Activated CD4-positive, alpha-beta T cell treated with anti-CD3 and anti-CD28 coated beads, Interleukin-2, amount 10 ng/mL, durations not matched to agents 7 days and 5 days (primary cell): ENCODE measurements at regions not wholly inside any gene's neighbourhood (a gene's known extent, or its start where the extent isn't known, plus 50 kb on each side); places are given as distances from the start of the nearest gene placed in this dataset.

Experiments used
- CTCF ChIA-PET: fragments of 350-600 bp; sonication (Branson Sonifier 250); formaldehyde crosslinking; loops from one replicate; lab custom pipeline; 2021; ENCODE audit warnings: antibody characterized with exemption; lab: Charles Lee
- POLR2A ChIA-PET: fragments of 350-600 bp; sonication (Branson Sonifier 250); formaldehyde crosslinking; loops from one replicate; lab custom pipeline; 2021; ENCODE audit warnings: antibody characterized with exemption; lab: Charles Lee
- DNase-seq: peaks from one replicate; pipeline ENCODE4 v3.0.0-alpha.2; 2020
- H3K27ac Mint-ChIP-seq: one replicate; pipeline ENCODE4 v1.8.0; 2021; ENCODE audit warnings: mild to moderate bottlenecking, moderate library complexity, mixed read lengths
- H3K27me3 Mint-ChIP-seq: one replicate; pipeline ENCODE4 v1.8.0; 2021; ENCODE audit warnings: mixed read lengths
- H3K36me3 Mint-ChIP-seq: one replicate; pipeline ENCODE4 v1.8.0; 2021; ENCODE audit warnings: low read depth, mixed read lengths
- H3K4me1 Mint-ChIP-seq: one replicate; pipeline ENCODE4 v1.8.0; 2021; ENCODE audit warnings: mixed read lengths
- H3K4me3 Mint-ChIP-seq: one replicate; pipeline ENCODE4 v1.8.0; 2021; ENCODE audit warnings: mild to moderate bottlenecking, moderate library complexity, mixed read lengths
- H3K9me3 Mint-ChIP-seq: one replicate; pipeline ENCODE4 v1.8.0; 2021; ENCODE audit warnings: mixed read lengths

DNA sequence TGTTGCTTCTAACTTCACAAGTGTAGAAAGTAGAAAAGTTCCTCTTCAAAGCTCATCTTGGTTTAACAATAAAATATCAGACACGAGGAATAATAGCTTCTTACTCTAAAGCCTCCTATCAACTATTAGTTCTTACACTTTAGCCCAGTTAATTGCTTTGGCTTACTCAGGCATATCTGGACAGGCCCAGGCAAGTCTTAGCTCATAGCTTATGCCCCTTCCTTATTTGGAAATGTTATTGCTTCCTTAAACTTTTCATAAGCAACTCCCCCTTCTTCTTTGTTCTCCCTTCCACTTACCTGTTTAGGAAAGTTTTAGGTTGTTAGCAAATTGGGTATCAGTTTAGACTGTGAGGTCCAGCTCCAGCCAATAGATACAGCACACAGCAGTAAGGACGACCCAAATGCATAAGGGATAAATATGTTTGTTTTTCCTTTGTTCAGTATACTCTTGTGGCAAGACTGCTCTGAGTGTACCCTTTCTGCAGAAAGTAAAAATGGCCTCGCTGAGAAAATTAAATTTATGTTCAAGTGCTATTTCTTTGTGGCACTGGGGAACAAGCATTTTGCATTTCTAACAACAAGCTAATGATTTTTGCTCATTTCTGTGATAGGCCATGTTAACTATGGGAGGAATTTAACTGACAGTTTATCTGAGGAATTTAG, 162.1 kb downstream of the SMC2 start:
- Mint-ChIP-seq H3K27me3 (peaks cover 3% of the 10 kb centered on the region), H3K27ac (no peak overlapping the region), H3K36me3 (no peaks in the 10 kb centered on the region), H3K9me3 (peaks cover 4% of the 10 kb centered on the region), H3K4me1 (no peaks in the 10 kb centered on the region), H3K4me3 (no peak overlapping the region)
- no peak for DNase-seq
- ChIA-PET CTCF (no interaction called here), POLR2A (no interaction called here)

DNA sequence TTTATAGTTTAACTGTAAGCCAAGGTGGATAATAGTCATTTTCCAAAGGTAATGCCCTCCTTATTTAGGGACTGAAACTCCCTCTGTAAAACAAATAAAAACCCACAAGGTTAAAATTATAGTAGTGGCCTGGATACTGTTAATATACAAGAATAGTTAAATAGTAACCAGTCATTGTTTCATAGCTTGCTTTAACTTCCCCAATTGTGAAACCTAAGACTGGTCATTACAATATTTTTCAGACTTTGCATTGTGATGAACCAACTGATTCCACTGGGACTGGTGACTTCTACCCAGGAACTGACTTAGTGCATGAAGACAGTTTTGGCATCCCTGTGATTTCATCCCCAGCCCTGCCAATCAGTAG, 162.6 kb downstream of the SMC2 start:
- H3K9me3 Mint-ChIP-seq, result peaks cover 4% of the 10 kb centered on the region
- H3K36me3 Mint-ChIP-seq, result no peaks in the 10 kb centered on the region
- ChIA-PET CTCF (no interaction called here), POLR2A (no interaction called here)
- no peak overlapping the region for H3K27ac Mint-ChIP-seq
- no peak for DNase-seq
- no peaks in the 10 kb centered on the region for H3K4me1 Mint-ChIP-seq
- no peak overlapping the region for H3K4me3 Mint-ChIP-seq
- H3K27me3 Mint-ChIP-seq, result peaks cover 3% of the 10 kb centered on the region

DNA sequence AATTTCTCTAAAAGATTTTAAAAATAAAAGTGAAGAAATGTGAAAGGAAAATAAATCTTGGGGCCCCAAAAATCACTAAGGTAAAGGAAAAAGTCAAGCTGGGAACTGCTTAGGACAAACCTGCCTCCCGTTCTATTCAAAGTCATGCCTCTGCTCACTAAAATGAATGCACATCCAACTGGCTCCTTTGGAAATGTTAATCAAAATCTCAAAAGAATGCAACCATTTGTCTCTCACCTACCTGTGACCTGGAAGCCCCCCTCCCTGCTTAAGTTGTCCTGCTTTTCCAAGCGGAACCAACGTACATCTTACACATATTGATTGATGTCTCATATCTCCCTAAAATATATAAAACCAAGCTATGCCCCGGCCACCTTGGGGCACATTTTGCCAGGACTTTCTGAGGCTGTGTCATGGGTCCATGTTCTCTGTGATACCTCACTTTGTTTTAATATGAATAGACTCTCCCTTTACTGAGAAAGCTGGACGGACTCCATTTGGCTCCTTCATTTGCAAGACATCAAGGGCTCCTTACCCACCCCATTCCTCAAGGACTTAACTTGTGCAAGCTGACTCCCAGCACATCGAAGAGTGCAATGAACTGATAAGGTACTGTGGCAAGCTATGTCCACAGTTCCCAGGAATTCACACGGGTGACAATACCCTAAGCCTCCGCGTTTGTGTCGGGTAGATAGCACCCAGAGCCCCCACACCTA, 164.3 kb downstream of the SMC2 start:
- H3K4me1 Mint-ChIP-seq, result no peaks in the 10 kb centered on the region
- no peak overlapping the region for H3K4me3 Mint-ChIP-seq
- H3K27me3 Mint-ChIP-seq, result peaks cover 3% of the 10 kb centered on the region
- H3K27ac Mint-ChIP-seq, result no peak overlapping the region
- no peak for DNase-seq
- H3K9me3 Mint-ChIP-seq, result no peaks in the 10 kb centered on the region
- no peaks in the 10 kb centered on the region for H3K36me3 Mint-ChIP-seq
- ChIA-PET POLR2A (no interaction called here), CTCF (no interaction called here)

GRCh38 chr9:104260004-104260403, 165.9 kb downstream of the SMC2 start:
- Mint-ChIP-seq H3K36me3 (no peaks in the 10 kb centered on the region), H3K27ac (no peak overlapping the region), H3K27me3 (peaks cover 3% of the 10 kb centered on the region), H3K9me3 (no peaks in the 10 kb centered on the region), H3K4me1 (no peaks in the 10 kb centered on the region), H3K4me3 (no peak overlapping the region)
- ChIA-PET CTCF (no interaction called here), POLR2A (no interaction called here)
- DNase-seq, result no peak

GRCh38 chr9:104263942-104264341, 169.8 kb downstream of the SMC2 start:
- ChIA-PET CTCF (no interaction called here), POLR2A (no interaction called here)

GRCh38 chr9:104264431-104264830, 170.3 kb downstream of the SMC2 start:
- H3K4me3 Mint-ChIP-seq, result no peak overlapping the region
- no peak overlapping the region for H3K27ac Mint-ChIP-seq
- no peaks in the 10 kb centered on the region for H3K9me3 Mint-ChIP-seq
- ChIA-PET POLR2A (no interaction called here), CTCF (no interaction called here)
- no peaks in the 10 kb centered on the region for H3K36me3 Mint-ChIP-seq
- DNase-seq, result no peak
- no peaks in the 10 kb centered on the region for H3K27me3 Mint-ChIP-seq
- no peaks in the 10 kb centered on the region for H3K4me1 Mint-ChIP-seq

More at GRCh38 chr9:104263942-104264341, 169.8 kb downstream of the SMC2 start:
- Mint-ChIP-seq H3K36me3 (no peaks in the 10 kb centered on the region), H3K9me3 (no peaks in the 10 kb centered on the region), H3K4me1 (no peaks in the 10 kb centered on the region), H3K27me3 (peaks cover 3% of the 10 kb centered on the region), H3K4me3 (no peak overlapping the region), H3K27ac (no peak overlapping the region)
- no peak for DNase-seq

GRCh38 chr9:104269374-104269773, 175.3 kb downstream of the SMC2 start:
- no peak for DNase-seq
- CTCF ChIA-PET, result no interaction called here
- Mint-ChIP-seq H3K27me3 (no peaks in the 10 kb centered on the region), H3K9me3 (no peaks in the 10 kb centered on the region), H3K27ac (no peak overlapping the region), H3K36me3 (no peaks in the 10 kb centered on the region), H3K4me3 (no peak overlapping the region), H3K4me1 (no peaks in the 10 kb centered on the region)
- POLR2A ChIA-PET, result no interaction called here

DNA sequence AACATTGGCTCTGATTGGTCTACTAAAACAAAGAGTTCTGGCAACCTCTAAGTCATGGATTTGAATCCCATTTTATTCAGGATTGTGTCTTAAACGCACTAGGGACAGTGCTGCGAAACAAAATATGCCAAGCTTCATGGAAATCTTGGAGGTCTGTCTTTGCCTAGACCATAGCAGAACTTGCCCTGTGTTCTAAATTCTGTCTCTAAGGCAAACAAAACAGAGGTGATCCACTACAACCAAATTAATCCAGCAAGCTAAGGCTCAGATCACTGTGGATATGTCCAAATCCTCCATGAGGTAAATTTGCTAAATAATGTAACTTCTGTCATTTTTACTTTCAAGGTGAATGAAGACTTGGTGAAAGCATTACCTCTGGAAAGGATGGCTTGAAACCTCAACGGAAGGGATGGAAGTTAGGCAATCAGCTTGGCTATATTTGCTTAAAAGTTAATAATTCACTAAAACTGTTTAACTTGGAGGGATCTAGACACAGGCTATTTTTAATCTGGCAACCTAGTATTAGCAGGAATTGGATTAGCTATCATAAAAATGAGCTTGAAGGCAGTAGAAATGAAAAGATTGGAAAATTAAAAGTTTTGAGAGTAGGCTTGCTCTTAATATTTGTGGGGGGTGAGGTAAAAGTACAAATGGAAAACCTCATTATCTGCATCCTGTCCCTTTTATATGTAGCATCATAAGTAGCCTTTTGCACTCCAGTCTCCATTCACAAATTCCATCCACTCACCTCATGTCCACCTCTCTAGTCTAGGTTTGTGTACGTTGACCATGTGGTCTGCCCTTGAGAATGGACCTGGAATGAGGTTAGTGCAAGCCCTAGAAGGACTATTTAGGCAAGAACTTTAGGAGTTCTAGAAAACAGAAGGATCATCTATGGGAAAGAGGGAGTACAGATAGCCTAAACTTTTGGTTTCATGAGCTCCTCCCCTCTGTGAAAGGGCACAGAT, 176.2 kb downstream of the SMC2 start:
- Mint-ChIP-seq H3K9me3 (no peaks in the 10 kb centered on the region), H3K4me3 (no peak overlapping the region), H3K4me1 (no peaks in the 10 kb centered on the region), H3K27ac (no peak overlapping the region), H3K36me3 (no peaks in the 10 kb centered on the region), H3K27me3 (no peaks in the 10 kb centered on the region)
- ChIA-PET CTCF (no interaction called here), POLR2A (no interaction called here)
- no peak for DNase-seq

DNA sequence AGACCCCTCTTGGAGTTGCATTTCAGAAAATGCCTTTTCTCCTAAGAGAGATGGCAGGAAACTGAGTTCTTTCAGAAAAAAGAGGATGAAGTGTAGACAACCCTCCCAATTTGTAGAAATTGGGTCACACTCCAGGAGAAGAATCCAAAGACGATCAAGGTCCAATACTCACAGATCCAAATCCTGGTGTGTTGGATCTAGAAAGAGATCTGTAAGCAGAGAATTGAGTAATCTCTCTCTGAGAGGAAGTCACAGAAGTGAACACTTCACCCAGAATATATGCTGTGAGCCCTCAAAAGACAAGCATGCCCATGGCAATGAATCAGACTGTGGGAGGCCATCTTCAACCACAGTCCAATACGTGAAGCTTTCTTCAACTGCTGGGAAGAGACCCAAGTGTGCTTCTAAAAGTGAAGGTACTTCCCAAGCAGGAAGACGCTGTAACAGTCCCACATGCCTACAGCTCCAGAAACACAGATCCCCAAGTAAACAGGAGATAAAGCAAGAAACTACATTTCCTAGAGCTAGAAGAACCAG, 182.7 kb downstream of the SMC2 start:
- Mint-ChIP-seq H3K4me3 (no peak overlapping the region), H3K27me3 (no peaks in the 10 kb centered on the region), H3K4me1 (no peaks in the 10 kb centered on the region), H3K36me3 (no peaks in the 10 kb centered on the region), H3K9me3 (no peaks in the 10 kb centered on the region), H3K27ac (no peak overlapping the region)
- POLR2A ChIA-PET, result no interaction called here
- CTCF ChIA-PET, result no interaction called here
- DNase-seq, result no peak

DNA sequence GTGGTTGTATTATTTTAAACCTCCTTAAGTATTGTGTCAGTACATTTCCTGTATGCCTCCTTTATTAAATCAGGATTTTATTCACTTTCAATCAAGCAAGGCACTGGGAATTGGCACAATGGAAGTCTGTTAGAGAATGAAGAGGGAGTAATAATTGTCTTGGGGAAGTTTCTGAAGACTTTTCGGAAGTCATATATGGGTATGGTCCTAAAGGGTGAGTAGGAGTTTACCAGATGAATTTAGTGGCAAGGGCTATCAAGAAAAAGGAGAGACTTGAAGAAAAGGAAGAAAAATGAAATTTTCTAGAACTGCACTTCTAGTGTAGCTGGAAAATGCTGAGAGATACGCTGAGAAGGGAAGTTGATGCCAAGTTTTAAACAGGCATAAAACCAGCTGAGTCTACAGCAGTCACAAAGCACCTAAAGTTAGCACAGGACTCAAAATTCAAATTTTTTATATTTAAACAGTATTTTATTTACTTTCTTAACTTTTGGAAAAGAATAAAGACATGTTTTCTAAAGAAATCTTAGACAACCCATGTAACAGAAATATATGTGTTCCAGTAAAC, 184.9 kb downstream of the SMC2 start:
- Mint-ChIP-seq H3K27ac (no peak overlapping the region), H3K9me3 (no peaks in the 10 kb centered on the region), H3K4me3 (no peak overlapping the region), H3K4me1 (no peaks in the 10 kb centered on the region), H3K36me3 (no peaks in the 10 kb centered on the region), H3K27me3 (no peaks in the 10 kb centered on the region)
- POLR2A ChIA-PET, result no interaction called here
- CTCF ChIA-PET, result no interaction called here
- no peak for DNase-seq

- Mint-ChIP-seq H3K27ac (no peak overlapping the region), H3K4me1 (no peaks in the 10 kb centered on the region), H3K9me3 (no peaks in the 10 kb centered on the region), H3K4me3 (no peak overlapping the region), H3K36me3 (no peaks in the 10 kb centered on the region), H3K27me3 (no peaks in the 10 kb centered on the region)
- ChIA-PET POLR2A (no interaction called here), CTCF (no interaction called here)
- DNase-seq, result no peak
These were observed 185.5 kb downstream of the SMC2 start for GRCh38 chr9:104279535-104280177.

- Mint-ChIP-seq H3K27ac (no peak overlapping the region), H3K9me3 (no peaks in the 10 kb centered on the region), H3K27me3 (no peaks in the 10 kb centered on the region), H3K4me1 (no peaks in the 10 kb centered on the region), H3K36me3 (no peaks in the 10 kb centered on the region), H3K4me3 (no peak overlapping the region)
- ChIA-PET CTCF (no interaction called here), POLR2A (no interaction called here)
- no peak for DNase-seq
These were observed 186.1 kb downstream of the SMC2 start for GRCh38 chr9:104280178-104280560.
